ENCODE measurements at regions not wholly inside any gene's neighbourhood (a gene's known extent, or its start where the extent isn't known, plus 50 kb on each side); places are given as distances from the start of the nearest gene placed in this dataset.
"Not testable (repeated sequence)": the region's sequence is repeated elsewhere in the genome, so short reads cannot be mapped to it uniquely, and the experiment has no call there.

DNA sequence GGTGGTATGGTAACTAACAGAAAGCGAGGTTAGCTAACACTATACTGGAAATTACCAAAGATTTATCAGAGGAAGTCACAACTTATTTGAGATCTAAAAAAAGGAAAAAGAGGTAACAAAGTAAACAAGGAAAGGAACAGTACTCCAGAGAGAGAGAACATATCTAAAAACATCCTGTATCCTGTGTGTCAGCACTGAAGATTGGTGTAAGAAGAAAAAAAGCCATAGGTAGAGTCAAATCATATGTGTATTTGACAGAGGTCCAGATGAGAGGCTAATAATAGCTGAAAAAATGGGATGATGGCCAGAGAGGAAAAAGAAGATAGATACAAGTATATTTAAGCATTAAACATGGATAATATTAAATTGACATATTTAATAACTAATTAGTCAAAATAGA, 802.0 kb upstream of the FAM174A start:
- not testable (repeated sequence) for TF ChIP-seq POLR2A (IDR thresholded peaks at IDR 0.05; ENCODE audit: borderline replicate concordance, extremely low read depth, insufficient read depth, insufficient read length); POLR2AphosphoS5 (IDR thresholded peaks at IDR 0.05; ENCODE audit: low read depth, low read length); SIN3A (IDR thresholded peaks at IDR 0.05; ENCODE audit: low read depth); TCF7L2 (IDR thresholded peaks at IDR 0.05; ENCODE audit: borderline replicate concordance, extremely low read depth, insufficient read depth, insufficient read length)
- TF ChIP-seq, protein P1, sequence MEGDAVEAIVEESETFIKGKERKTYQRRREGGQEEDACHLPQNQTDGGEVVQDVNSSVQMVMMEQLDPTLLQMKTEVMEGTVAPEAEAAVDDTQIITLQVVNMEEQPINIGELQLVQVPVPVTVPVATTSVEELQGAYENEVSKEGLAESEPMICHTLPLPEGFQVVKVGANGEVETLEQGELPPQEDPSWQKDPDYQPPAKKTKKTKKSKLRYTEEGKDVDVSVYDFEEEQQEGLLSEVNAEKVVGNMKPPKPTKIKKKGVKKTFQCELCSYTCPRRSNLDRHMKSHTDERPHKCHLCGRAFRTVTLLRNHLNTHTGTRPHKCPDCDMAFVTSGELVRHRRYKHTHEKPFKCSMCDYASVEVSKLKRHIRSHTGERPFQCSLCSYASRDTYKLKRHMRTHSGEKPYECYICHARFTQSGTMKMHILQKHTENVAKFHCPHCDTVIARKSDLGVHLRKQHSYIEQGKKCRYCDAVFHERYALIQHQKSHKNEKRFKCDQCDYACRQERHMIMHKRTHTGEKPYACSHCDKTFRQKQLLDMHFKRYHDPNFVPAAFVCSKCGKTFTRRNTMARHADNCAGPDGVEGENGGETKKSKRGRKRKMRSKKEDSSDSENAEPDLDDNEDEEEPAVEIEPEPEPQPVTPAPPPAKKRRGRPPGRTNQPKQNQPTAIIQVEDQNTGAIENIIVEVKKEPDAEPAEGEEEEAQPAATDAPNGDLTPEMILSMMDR (IDR thresholded peaks at IDR 0.05 in 2 of 3, conservative IDR thresholded peaks at IDR 0.05 in 1 of 3; ENCODE audit: borderline replicate concordance in 1 of 3, insufficient read depth in 1 of 3, low read depth in 2 of 3, low read length in 2 of 3), result not testable (repeated sequence)
- TF ChIP-seq, protein P2, sequence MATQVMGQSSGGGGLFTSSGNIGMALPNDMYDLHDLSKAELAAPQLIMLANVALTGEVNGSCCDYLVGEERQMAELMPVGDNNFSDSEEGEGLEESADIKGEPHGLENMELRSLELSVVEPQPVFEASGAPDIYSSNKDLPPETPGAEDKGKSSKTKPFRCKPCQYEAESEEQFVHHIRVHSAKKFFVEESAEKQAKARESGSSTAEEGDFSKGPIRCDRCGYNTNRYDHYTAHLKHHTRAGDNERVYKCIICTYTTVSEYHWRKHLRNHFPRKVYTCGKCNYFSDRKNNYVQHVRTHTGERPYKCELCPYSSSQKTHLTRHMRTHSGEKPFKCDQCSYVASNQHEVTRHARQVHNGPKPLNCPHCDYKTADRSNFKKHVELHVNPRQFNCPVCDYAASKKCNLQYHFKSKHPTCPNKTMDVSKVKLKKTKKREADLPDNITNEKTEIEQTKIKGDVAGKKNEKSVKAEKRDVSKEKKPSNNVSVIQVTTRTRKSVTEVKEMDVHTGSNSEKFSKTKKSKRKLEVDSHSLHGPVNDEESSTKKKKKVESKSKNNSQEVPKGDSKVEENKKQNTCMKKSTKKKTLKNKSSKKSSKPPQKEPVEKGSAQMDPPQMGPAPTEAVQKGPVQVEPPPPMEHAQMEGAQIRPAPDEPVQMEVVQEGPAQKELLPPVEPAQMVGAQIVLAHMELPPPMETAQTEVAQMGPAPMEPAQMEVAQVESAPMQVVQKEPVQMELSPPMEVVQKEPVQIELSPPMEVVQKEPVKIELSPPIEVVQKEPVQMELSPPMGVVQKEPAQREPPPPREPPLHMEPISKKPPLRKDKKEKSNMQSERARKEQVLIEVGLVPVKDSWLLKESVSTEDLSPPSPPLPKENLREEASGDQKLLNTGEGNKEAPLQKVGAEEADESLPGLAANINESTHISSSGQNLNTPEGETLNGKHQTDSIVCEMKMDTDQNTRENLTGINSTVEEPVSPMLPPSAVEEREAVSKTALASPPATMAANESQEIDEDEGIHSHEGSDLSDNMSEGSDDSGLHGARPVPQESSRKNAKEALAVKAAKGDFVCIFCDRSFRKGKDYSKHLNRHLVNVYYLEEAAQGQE (IDR thresholded peaks at IDR 0.05; ENCODE audit: low read depth), result not testable (repeated sequence)
